DMS153 (cell line): ENCODE measurements at regions not wholly inside any gene's neighbourhood (a gene's known extent, or its start where the extent isn't known, plus 50 kb on each side); places are given as distances from the start of the nearest gene placed in this dataset.

Experiments
- DNase-seq: peaks from one replicate; lab custom pipeline; 2025; lab: John Stamatoyannopoulos, UW

DNA sequence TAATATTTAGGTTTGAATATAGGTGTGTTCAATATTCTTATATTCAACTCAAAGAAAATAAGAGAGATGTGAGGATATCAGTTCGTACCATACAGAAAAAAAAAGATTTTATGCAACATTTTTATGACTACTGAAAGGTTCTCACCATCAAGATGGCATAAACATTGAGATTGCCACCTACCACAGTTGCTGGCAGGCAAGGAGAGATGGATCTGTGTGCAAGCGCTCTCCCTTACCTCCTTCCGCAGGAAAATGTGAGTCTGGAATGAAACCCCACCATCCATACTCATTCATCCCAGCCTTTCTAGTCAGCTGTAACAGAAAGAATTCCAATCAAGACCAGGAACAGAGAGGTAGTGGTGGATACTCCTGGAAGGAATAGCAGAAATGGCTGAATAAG is 376.9 kb downstream of the PPP3CA start:
- DNase-seq: no peak

DNA sequence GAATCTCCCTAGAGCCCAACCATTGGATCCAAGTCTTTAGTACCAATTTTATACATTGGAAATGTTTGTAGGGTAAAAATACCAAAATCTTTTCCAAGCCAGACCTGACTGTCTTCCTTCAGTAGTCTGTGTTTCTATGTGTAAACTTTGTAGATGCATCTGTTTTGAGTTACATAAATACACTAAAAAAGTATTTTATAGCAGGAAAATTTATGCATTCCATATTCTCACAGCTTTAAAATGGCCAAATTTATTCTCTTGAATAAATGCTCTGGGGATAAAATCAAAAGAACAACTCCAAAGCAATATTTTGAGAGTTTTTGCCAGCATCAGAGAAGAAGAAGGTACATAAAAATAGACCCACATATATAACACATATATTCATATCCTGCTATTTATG is 377.4 kb downstream of the PPP3CA start:
- no peak for DNase-seq

DNA sequence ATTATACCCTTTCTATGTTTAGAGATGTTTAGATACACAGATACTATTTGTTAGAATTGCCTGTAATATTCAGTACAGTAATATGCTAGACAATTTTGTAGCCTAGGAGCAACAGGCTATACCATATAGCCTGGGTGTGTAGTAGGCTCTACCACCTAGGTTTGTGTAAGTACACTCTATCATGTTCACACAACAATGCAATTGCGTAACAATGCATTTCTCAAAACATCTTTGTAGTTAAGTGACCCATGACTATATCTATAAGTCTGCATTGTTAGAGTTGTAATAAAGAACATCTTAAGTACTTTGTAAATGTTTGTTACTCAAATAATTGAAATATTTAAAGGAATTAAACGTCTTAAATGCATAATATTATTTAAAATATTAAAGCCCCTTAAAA is 379.3 kb downstream of the PPP3CA start:
- DNase-seq: no peak

DNA sequence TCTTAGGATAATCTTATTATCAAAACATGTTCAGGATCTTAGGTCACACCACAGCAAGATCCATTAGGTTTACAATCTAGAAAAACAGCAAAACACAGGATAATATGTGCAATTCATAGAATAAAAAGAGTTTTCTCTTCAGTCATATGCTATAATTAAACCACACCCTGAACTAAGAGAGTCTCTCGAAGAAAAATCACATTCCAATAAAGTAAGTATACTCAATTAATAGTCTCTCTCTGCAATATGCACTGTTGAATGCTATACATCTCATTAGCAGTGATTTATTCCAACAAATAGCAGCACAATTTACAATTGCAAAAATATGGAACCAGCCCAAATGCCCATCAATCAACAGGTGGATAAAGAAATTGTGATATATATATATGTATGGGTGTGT is 383.7 kb downstream of the PPP3CA start:
- no peak for DNase-seq

DNA sequence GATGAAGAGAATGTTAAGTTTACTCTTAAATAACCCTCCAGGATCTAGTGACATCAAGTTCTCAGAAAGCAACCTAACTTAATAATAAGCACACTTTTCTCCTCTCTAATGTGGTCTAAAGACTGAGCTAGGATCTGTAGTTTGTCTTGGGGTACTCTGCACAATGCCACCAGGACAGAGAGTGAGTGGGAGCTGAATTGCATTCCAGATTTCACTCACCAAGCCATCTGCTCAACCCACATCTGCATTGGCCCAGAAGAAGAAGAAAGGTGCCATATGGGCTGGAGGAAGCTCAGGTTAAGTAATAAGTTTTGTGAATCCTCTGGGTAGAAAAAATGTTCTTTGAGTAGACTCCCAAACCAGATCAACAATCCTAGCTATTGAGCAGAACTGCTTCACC is 384.6 kb downstream of the PPP3CA start:
- no peak for DNase-seq

DNA sequence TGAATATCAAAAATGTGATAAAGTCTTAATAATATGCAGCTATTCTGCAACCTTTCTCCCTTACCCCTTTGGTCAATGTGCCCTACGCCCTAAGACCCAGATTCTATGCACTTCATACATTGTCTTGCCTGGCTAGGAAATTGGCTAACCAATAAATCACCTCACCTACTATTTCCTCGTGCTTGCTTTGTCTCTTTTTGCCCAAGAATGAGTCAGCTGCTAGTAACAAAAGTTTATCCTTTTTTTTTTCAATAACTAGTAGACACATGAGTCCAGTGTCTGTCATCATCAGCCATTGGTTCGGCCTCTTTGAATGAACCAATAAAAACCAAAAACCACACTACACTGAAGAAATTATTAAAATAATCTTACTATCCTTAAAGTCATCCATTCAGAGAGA is 387.1 kb downstream of the PPP3CA start:
- no peak for DNase-seq

DNA sequence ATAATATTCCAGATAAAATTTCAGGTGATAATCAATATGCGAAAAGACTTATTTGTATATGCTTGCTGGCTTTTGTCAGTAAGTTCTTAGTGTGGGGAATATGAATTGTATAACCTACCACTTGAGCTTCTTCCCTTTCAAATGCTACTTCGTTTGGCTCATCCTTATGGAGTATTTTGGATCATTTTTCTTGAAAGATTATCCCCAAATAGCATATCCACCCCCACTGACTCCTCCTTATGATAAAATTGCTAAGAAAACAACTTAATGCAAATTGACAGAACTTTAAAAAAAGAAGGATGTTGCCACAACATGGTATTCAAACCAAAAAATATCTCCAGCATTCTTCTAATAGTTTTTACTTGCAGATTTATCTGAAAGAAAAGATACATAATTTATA is 393.3 kb downstream of the PPP3CA start:
- no peak for DNase-seq

DNA sequence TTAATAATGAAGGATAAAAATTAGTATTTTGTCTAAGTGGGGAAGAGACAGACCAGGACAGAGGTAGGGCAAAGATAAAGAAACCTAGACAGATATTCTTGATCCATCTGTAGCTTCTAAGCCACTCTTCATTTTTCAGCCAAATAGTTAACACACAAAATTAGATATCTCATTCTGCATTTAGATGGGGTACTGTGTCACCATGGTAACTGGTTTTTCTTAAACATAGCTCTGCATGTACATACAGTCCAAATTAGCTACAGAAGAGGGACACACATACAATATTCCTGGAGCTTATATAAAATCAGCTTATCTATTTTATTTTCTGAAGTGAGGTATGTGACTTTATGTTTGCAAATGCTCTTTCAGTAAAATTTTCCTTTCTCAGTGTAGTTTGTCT is 393.7 kb downstream of the PPP3CA start:
- no peak for DNase-seq

DNA sequence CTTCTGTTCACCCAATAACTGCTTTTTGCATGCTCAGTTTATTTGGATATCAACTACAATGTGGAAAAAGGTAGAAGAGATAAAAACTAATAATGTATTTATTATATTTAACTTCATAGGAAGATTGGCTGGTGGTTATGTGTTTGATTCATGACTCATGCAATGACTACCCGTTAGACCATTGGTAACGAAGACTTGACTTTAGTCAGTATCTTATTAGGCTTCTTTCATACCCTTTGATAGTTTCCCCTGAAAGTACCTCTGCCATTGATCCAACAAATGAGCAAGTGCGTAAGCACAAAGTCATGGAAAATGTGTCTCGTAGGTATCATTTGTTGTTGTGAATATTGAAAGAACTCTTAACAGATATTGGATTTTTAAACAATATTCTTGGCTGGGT is 394.7 kb downstream of the PPP3CA start:
- no peak for DNase-seq

DNA sequence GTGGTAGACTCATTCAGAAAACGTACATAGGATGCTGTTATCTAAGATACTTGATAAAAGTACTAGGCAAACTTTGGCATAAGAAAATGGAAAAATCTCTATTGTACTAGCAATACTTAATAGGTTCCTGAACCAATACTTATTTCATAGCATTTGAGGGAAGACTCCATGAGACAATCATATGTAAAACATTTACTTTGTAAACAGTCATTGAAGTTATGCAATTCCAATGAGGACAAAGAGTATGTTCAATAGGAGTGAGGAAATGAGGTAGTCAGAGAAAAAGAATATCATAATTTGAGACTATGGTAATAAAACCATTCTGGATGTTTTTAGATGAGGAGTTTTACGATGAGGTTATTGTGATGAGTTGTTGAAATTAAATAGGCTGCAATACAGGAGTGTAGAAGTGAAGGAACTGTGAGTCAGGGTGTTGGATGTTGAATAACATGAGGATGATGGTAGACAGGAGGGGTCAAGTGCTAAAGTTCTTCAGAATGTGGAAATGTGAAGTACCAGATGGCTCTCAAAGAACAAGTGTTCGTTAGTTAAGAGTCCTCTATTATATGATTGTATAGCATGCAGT is 397.9 kb downstream of the PPP3CA start:
- DNase-seq: no peak

DNA sequence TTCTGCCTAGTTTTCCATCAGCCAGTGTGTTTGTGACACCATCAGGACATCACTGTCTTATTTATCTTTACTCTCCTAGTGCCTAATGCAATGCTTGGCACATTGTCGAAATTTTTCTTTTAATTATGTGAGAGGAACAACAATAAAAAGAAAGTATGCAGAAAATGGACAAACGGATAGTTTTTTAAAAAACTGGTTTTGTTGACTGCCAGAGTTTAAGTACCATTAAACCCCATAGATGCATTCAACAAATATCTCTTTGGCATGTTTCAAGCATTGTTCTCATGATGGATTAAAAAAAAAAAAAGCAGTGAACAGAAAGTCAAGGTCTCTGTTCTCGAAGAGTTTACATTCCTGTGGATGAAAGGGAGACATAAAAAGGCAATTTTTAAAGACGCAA is 398.4 kb downstream of the PPP3CA start:
- no peak for DNase-seq

DNA sequence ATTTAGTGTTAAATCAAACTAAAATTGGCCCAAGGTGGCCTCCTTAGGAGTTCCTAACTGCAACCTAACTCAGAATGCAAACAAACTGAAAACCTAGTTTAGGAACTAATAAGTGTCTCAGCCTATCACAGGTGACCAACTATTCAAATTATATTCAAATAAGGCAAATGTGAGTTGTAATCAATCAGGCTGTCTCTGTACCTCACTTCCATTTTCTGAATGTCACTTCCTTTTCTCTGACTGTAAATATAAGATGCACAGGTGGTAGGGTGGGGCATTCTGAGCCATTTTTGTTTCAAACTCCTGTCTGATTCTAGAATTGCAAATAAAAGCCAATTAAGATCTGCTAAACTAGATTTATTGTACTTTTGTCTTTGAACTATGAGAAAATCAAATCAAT is 401.5 kb downstream of the PPP3CA start:
- DNase-seq: no peak

DNA sequence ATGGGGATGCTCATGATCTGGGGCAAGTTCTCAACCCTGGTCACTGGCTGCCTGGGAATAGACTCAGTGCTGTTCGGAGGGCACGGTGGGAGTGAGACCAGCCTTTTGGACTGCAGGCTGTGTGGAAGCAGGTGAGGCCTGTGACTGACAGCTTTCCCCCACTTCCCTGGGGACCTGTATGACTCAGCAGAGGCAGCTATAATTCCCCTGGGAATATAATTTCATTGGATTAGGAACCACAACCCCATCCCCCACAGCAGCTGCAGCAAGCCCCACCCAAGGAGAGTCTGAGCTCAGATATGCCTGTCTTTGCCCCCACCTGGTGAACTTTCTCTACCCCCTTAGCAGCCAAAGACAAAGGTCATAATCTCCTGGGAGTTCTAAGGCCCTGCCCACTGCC is 408.6 kb downstream of the PPP3CA start:
- DNase-seq: no peak

DNA sequence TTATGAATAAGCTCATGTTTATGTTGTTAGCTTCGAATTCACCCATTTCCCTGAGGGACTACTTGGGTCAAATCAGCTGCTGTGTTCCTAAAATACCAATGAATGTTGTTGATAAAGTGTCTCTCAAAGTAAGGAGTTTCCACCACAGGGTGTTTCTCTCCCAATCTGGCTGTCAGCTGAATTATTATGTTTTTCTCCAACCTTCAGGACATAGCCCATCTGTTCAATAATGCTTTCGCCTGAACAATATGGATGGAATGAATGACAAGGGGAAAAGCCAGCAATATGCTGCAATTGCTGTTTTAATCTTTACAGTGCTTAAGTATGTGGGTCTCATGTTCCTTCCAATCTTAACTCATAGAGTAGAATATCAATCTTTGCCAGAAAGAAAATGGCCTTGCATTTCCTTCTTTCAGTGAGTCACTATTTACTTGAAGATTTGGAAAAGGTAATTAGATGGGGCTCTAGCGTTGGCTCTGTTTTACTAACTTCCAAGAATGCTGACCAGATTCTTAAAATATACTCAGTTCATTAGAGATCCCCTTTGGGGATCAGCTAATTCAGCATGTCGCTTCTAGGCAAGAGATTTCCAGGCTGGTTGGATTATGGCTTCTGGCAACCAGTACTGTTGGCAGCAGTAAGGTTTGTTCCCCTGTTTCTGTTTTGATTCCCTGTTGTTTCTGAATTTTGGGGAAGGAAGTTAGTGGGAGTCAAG is 410.5 kb downstream of the PPP3CA start:
- DNase-seq: no peak

DNA sequence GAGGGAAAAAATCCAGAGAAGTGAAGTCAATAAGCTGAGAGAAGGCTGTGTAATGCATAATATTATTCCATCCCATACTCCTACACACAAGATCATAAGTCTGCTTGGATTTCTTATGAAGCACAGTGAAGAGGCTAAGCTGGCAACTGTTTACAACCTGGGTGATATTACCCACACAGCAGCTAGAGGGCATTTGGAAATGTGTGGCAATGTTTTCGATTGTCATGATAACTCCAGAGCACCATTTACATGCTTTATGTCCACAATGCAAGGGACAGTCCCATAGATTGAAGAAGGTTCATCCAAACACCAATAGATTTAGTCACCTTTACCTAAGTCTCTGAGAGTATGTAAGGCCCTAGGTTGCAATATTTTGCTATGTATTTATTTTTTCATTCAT is 412.2 kb downstream of the PPP3CA start:
- peak; percentile 31 for DNase-seq

DNA sequence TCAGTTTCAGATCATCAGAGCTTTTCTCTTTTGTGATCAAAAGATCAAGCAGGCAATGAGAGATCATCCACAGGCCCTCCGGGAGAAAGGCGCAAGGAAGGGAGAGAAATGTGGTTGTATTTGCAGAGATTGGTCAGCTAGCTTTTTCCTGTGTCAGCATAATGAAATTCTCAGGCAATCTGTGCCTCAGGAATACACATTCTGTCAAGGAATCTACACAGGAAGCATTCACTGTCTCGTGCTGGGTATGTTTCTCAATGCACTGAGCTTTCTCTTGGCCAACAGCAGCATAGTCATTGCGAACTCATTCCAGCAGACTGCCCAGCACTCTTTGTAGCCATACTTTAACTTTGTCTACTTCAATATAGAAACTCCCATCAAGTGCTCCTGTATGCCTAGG is 413.7 kb downstream of the PPP3CA start:
- DNase-seq: no peak

DNA sequence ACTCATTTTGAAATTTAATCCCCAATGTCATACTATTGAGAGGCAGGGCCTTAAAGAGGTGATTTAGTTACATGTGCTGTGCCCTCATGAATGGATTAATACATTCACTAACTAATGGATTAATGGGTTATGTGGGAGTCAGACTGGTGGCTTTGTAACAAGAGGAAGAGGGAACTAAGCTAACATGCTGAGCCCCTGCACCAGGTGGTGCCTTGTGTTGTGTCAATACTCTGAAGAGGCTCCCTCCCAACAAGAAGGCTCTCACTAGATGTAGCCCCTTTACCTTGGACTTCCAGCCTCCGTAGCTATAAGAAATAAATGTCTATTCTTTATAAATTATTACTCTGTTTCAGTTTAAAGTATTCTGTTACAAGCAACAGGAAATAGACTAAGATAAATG is 411.9 kb upstream of the EMCN start:
- DNase-seq: peak; percentile 56

DNA sequence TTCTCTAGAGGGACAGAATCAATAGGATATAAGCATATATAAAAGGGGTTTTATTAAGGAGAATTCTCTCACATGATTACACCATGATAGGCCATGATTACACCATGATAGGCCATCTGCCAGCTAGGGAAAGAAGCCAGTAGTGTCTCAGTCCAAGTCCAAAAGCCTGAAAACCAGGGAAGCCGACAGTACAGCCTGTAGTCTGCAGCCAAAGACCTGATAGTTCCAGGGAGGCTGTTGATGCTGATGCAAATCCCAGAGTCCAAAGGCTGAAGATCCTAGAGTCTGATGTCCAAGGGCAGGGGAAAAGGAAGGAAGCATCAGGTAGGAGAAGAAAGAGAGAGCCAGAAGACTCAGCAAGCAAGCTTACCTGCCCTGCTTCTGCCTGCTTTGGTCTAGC is 411.3 kb upstream of the EMCN start:
- no peak for DNase-seq

DNA sequence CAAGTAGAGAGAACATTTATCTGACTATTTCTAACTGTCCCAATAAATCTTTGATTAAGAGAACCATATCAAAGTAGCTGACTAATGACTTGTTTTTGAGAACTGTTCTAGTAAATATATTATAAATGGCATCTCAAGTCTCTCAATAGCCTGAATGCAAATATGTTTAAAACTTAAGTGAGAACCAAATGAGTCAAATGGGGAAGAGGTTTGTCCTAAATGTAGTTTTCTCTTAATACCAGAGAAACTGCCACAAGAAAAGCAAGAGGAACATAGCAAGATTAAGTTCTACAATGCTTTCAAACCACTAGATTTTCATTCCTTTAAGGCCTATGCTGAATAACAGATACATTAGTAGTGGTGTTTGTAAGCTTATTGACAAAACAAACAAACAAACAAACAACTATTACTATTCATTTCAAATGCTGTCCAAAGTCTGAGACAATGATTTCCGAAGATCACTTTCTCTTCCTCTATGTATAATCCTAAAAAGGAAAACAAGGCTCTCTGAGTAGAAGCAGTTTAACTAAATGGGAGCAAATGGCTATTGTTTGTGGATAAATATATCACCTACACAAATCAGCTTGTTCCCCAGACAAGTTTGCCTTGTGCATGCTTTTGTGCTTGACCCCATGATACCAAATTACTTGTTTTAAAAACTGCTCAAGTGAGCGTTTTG is 408.4 kb upstream of the EMCN start:
- no peak for DNase-seq

DNA sequence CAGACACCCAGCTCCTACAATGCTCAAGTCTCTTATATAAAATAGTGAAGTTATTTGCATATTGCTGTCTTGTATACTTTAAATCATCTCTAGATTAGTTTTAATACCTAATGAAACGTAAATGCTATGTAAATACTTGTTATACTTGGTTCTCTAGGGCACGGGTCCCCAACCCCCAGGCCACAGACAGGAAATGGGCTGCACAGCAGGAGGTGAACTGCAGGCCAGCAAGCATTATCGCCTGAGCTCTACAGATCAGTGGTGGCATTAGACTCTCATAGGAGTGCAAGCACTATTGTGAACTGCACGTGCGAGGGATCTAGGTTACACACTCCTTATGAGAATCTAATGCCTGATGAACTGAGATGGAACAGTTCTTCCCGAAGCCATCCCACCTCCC is 395.9 kb upstream of the EMCN start:
- peak; percentile 39 for DNase-seq

DNA sequence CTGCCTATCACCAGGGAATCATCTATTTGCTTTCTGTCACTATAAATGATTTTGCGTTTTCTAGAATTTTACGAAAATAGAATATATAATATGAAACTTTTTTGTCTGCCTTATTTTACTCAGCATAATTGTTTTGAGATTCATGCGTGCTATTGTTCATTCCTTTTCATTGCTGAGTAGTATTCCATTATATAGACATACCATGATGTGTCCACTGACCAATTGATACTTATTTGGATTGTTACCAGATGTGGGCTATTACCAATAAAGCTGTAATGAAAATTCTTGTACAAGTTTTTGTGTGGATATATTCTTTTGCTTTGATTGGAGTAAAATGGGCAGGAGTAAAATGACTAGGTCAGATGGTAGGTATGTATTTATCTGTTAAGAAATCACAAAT is 390.7 kb upstream of the EMCN start:
- DNase-seq: no peak

DNA sequence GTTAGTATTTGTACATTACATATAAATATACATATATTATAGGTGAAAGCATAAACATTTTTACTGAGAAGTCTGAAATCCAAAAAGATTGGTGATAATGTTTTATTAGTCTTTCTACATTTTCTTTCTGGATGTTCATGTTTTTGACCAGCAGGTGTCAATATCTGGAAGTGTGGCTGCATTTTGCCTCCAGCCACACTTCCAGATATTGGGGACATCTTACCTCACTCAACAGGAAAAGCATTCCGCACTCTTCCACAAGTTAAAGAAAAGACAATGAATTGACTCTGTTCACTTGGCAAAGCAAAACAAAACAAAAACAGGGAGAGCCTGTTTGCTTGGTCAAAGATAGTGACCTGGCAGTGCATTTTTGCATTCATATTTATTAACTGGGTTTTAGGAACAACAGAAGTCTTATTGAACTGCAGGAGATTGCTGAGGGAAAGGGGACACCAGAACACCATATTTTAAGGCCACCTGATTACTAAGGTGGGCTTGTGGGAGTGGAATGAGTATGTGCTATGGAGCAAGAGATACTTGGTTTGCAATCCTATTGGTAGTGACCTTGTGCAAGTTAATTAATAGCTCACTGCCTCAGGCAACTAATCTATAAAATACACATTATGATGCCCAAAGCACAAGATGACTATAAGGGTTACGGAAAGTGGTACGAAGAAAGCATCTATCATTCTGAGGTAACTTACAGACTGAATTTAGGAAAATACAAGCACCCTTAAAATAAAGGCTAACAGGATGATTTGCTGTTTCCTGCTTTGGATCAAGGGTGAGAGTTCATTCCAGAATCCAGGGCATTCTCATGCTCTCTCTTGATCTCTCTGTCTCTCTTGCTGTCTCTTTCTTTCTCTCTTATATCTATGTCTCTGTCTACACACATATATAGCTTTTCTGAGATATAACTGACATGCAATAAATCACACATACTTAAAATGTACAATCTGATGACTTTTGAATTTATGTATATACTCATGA is 389.9 kb upstream of the EMCN start:
- DNase-seq: no peak

DNA sequence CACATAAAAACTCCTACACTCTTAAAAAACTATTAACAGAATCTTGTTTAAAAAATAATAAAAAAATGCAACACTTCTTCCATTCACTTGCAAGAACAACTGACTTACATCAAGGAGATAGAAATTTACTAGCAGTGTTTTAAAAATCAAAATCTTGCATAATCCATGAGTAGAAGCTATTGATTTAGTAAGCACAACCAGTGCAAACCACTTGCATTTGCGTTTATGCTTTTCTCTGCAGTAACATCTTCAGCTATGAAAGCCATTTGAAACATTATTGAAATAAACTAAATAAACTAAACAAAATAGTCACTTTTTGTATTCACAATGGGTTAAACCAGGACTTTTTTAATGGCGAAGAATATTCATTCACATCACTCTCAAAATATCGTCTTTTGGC is 389.2 kb upstream of the EMCN start:
- DNase-seq: no peak
